ENCODE measurements at regions not wholly inside any gene's neighbourhood (a gene's known extent, or its start where the extent isn't known, plus 50 kb on each side); places are given as distances from the start of the nearest gene placed in this dataset.

- no peaks in the 10 kb centered on the region for H3F3A ChIP-seq (ENCODE audit: control insufficient read depth, insufficient read depth)
- no peak overlapping the region for H3K4me3 ChIP-seq (ENCODE audit: low read length)
- no peaks in the 10 kb centered on the region for H3K79me2 ChIP-seq (ENCODE audit: control insufficient read depth, low read length)
- no peak overlapping the region for H3K4me2 ChIP-seq (ENCODE audit: low read length)
- H3K9me2 ChIP-seq (replicated peaks; ENCODE audit: control insufficient read depth, low read length), result no peaks in the 10 kb centered on the region
- no peak overlapping the region for H3K27ac ChIP-seq (ENCODE audit: low read depth, low read length)
- no peaks in the 10 kb centered on the region for H3K27me3 ChIP-seq (ENCODE audit: control insufficient read depth, low read length)
- no peaks in the 10 kb centered on the region for H3K4me1 ChIP-seq (ENCODE audit: control insufficient read depth, low read length)
- H3K36me3 ChIP-seq (ENCODE audit: control insufficient read depth, low read length), result no peaks in the 10 kb centered on the region
- no peaks in the 10 kb centered on the region for H4K20me1 ChIP-seq (ENCODE audit: control insufficient read depth, insufficient read depth, low read depth, low read length)
- no peak for TF ChIP-seq EZH2phosphoT487 (IDR thresholded peaks at IDR 0.05; ENCODE audit: borderline replicate concordance, low read length)
- no peak for TF ChIP-seq CTCF (IDR thresholded peaks at IDR 0.05; ENCODE audit: low read depth, low read length, poor library complexity, severe bottlenecking)
- no peaks in the 10 kb centered on the region for H3K9me3 ChIP-seq (ENCODE audit: control insufficient read depth, insufficient read depth, low read length)
Measured at GRCh38 chr9:16031486-16031885, 478.6 kb downstream of the CCDC171 start.

GRCh38 chr9:16031971-16032370, 479.1 kb downstream of the CCDC171 start:
- Histone ChIP-seq H4K20me1 (ENCODE audit: control insufficient read depth, insufficient read depth, low read depth, low read length) (no peaks in the 10 kb centered on the region), H3K4me1 (ENCODE audit: control insufficient read depth, low read length) (no peaks in the 10 kb centered on the region), H3F3A (ENCODE audit: control insufficient read depth, insufficient read depth) (no peaks in the 10 kb centered on the region), H3K4me3 (ENCODE audit: low read length) (no peak overlapping the region), H3K27ac (ENCODE audit: low read depth, low read length) (no peak overlapping the region), H3K36me3 (ENCODE audit: control insufficient read depth, low read length) (no peaks in the 10 kb centered on the region), H3K9me2 (replicated peaks; ENCODE audit: control insufficient read depth, low read length) (no peaks in the 10 kb centered on the region), H3K4me2 (ENCODE audit: low read length) (no peak overlapping the region), H3K9me3 (ENCODE audit: control insufficient read depth, insufficient read depth, low read length) (no peaks in the 10 kb centered on the region), H3K27me3 (ENCODE audit: control insufficient read depth, low read length) (no peaks in the 10 kb centered on the region), H3K79me2 (ENCODE audit: control insufficient read depth, low read length) (no peaks in the 10 kb centered on the region)
- TF ChIP-seq EZH2phosphoT487 (IDR thresholded peaks at IDR 0.05; ENCODE audit: borderline replicate concordance, low read length), result no peak
- no peak for TF ChIP-seq CTCF (IDR thresholded peaks at IDR 0.05; ENCODE audit: low read depth, low read length, poor library complexity, severe bottlenecking)

- Histone ChIP-seq H3K27ac (ENCODE audit: low read depth, low read length) (no peak overlapping the region), H3K9me3 (ENCODE audit: control insufficient read depth, insufficient read depth, low read length) (no peaks in the 10 kb centered on the region), H3K4me3 (ENCODE audit: low read length) (no peak overlapping the region), H4K20me1 (ENCODE audit: control insufficient read depth, insufficient read depth, low read depth, low read length) (no peaks in the 10 kb centered on the region), H3F3A (ENCODE audit: control insufficient read depth, insufficient read depth) (no peaks in the 10 kb centered on the region), H3K36me3 (ENCODE audit: control insufficient read depth, low read length) (no peaks in the 10 kb centered on the region), H3K4me2 (ENCODE audit: low read length) (no peak overlapping the region), H3K27me3 (ENCODE audit: control insufficient read depth, low read length) (no peaks in the 10 kb centered on the region), H3K9me2 (replicated peaks; ENCODE audit: control insufficient read depth, low read length) (no peaks in the 10 kb centered on the region), H3K79me2 (ENCODE audit: control insufficient read depth, low read length) (no peaks in the 10 kb centered on the region), H3K4me1 (ENCODE audit: control insufficient read depth, low read length) (no peaks in the 10 kb centered on the region)
- TF ChIP-seq EZH2phosphoT487 (IDR thresholded peaks at IDR 0.05; ENCODE audit: borderline replicate concordance, low read length), result no peak
- TF ChIP-seq CTCF (IDR thresholded peaks at IDR 0.05; ENCODE audit: low read depth, low read length, poor library complexity, severe bottlenecking), result no peak
Measured at GRCh38 chr9:16032799-16033198, 480.0 kb downstream of the CCDC171 start.

- Histone ChIP-seq H4K20me1 (ENCODE audit: control insufficient read depth, insufficient read depth, low read depth, low read length) (no peaks in the 10 kb centered on the region), H3K4me3 (ENCODE audit: low read length) (no peak overlapping the region), H3K9me2 (replicated peaks; ENCODE audit: control insufficient read depth, low read length) (no peaks in the 10 kb centered on the region), H3F3A (ENCODE audit: control insufficient read depth, insufficient read depth) (no peaks in the 10 kb centered on the region), H3K9me3 (ENCODE audit: control insufficient read depth, insufficient read depth, low read length) (no peaks in the 10 kb centered on the region), H3K79me2 (ENCODE audit: control insufficient read depth, low read length) (no peaks in the 10 kb centered on the region), H3K4me1 (ENCODE audit: control insufficient read depth, low read length) (no peaks in the 10 kb centered on the region), H3K27me3 (ENCODE audit: control insufficient read depth, low read length) (no peaks in the 10 kb centered on the region), H3K36me3 (ENCODE audit: control insufficient read depth, low read length) (no peaks in the 10 kb centered on the region), H3K4me2 (ENCODE audit: low read length) (no peak overlapping the region), H3K27ac (ENCODE audit: low read depth, low read length) (no peak overlapping the region)
- TF ChIP-seq CTCF (IDR thresholded peaks at IDR 0.05; ENCODE audit: low read depth, low read length, poor library complexity, severe bottlenecking), result no peak
- no peak for TF ChIP-seq EZH2phosphoT487 (IDR thresholded peaks at IDR 0.05; ENCODE audit: borderline replicate concordance, low read length)
Measured at GRCh38 chr9:16033253-16033652, 480.4 kb downstream of the CCDC171 start.
